Sciatic nerve (tissue), 2 donors: ENCODE measurements at regions not wholly inside any gene's neighbourhood (a gene's known extent, or its start where the extent isn't known, plus 50 kb on each side); places are given as distances from the start of the nearest gene placed in this dataset.
A peak's percentile ranks its signal among the peaks of the same experiment; 100 is the strongest.

Source experiments
- ATAC-seq: fragments of 200-7000 bp; cut with Tn5 transposase; one replicate; pipeline ENCODE4 v1.9.1; 2020; ENCODE audit warnings: mild to moderate bottlenecking, moderate library complexity
- DNase-seq: peaks from one replicate; pipeline ENCODE4 v3.0.0-alpha.2; 2020; ENCODE audit warnings: low spot score
- intact Hi-C: fragments of 100-400 bp; cut with DNase I; formaldehyde crosslinking; loops from one replicate; pipeline ENCODE4 v1.14.2; 2022
- donor health status: DM: no; HTN: no; CAD: no.
- donor health status: DM: no; HTN: no; CAD: no.

DNA sequence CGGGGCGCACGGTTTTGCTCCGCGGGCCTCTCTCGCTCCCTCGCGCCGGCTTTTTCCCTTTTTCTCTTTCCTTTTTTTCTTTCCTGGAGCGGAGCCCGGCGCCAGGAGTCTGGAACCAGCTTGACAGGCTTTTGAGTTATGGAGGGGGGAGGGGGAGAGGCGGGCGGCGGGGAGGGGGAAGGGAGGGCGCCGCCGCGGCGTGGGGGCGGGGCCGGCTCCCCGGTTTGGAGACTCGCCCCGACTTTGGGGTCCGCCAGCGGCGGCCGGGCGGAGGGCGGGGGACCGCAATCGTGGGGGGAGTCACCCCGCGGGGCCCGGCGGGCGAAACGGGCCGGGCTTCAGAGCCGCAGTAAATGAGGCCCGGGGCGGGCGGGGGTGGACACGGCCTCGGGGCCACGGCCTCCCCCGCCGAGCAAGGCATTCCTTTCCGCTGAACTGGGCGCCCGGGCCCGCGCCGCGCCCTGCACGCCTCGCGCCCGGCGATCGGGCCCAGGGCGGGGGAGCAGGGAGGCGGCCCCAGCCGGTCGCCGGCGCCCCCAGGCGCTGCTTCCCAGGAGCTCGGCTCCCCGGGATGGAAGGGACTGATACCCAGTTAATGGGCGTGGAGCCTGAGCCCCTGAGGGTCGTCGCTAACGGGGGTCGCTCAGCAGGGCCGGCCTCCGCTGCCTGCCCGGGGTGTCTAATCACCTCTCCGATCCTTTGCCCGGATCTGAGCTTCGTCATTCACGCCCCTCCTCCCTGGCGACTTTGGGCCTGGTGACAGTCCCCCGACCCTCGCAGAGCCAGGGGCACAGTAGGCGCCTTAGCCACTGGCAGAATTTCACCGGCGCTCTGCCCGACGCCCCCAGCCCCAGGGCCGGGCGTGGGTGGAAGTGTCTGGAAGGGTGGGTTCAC is 138.1 kb downstream of the C9orf50 start:
- intact Hi-C loops = loop anchor here (10.0 kb wide), 1 partner anchor 338 kb away; no protein-coding TSS in a partner anchor
- peak; percentile 96 for DNase-seq
- peak; percentile 56 for ATAC-seq

DNA sequence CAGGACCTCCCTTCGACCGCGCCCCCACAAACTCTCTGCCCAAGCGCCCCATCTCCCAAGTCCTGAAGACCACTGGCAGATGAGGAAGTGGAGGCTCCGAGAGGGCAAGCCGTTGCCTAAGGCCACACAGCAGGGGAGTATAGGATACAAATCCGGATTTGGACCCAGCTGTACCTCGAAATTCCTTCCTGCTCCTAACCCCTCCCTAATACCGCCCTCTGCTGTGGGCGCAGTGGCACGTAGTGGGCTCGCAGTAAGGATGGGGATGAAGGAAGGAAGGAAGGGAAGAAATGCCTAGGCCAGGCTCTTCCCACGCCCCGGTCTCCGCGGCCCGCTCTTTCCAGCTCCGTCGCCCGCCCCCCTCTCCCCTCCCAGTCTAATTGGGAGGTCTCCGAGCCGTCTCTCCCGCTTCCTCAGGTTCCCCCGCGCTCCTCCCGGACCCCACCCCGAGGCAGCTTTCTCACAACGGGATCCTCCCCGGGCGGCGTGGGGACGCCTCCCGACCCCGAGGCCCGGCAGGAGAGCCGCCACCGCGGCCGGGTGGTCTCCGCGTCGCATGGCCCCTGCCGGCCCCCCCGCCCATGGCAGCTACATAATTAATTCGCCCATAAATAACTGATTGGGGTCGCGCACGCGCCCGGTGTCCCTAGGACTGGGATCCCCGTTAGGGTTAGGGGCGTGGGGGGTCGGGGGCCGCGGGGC is 138.9 kb downstream of the C9orf50 start:
- intact Hi-C loops = loop anchor here (10.0 kb wide), 1 partner anchor 337 kb away; no protein-coding TSS in a partner anchor

DNA sequence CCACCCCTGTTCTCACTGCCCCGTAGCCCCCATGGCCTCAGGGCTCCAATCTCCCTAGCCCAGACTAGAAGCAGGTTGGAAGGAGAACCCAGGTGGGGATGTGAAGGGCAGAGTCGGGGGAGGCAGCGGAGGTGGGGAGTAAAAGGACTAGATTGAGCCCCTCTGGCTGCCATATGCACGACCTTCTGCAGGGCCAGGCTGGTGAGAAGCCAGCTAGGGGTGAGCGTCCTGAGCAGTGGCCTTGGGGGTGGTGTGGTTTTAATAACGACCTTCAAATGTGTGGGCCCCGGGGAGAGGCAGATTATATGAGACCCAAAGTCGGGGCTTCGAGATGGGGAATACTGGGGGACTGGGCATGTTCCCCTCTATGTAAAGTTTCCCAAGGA is 139.5 kb downstream of the C9orf50 start:
- intact Hi-C loops = loop anchor here (10.0 kb wide), 1 partner anchor 337 kb away; no protein-coding TSS in a partner anchor
- no peak for DNase-seq

More for the DNA sequence above, 138.9 kb downstream of the C9orf50 start:
- no peak for DNase-seq
- ATAC-seq = peak; percentile 0

DNA sequence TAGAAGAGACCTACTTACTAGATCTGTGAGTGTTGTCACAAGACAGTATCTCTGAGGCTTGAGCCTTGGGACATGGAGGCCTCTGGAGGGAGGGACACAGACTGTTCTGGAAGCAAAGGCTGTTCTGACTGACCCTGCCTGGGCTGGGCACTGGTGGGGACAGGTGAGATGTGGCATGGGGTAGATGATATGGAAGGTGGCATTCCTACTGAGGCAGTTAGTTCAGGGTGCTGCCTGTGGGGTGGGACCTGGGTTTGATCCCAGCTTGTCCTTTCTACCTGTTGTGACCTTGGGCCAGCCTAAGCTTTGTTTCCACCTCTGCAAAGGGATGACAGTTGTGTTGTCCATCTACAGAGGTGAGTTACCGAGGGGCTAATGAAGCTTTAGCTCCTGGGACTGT is 140.2 kb downstream of the C9orf50 start:
- intact Hi-C loops = loop anchor here (10.0 kb wide), 1 partner anchor 336 kb away; no protein-coding TSS in a partner anchor
- ATAC-seq (no peak), DNase-seq (no peak)

More for the DNA sequence above, 139.5 kb downstream of the C9orf50 start:
- no peak for ATAC-seq

DNA sequence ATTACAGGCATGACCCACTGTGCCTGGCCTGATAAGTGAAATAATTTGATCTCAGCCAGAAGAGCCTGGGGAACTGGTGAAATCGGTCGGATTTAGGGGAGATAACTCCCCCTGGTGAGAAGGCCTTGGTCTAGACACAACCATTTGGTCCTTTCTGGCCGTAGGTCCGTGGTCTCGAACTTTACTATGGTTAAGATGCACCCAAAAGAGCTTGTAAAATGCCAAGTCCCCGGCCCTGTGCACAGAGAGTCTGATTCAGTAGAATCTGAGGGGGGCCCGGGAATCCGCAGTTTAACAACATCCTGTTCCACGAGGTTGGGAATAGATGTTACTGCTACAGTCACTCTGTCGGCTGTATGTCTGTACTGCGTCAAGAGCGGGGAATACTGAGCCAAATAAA is 140.7 kb downstream of the C9orf50 start:
- intact Hi-C loops = loop anchor here (10.0 kb wide), 1 partner anchor 335 kb away; no protein-coding TSS in a partner anchor
- ATAC-seq = no peak
- no peak for DNase-seq

DNA sequence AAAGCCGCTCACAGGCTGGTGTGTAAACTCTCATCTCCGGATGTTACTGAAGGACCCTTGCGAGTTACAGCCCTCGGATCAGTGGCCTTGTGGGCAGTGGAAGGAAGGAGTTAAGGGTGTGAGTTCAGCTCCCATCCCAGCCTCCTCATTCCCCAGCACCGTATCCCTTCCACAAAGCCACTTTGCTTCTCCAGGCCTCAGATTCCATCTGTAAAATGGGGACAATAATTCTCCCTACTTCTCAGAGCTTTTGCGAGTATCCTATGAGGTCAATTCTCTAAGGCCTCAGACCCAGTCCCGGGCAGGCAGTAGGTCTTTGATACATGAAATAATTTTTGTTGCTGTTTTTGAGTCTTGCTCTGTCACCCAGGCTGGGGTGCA is 141.3 kb downstream of the C9orf50 start:
- DNase-seq (no peak), ATAC-seq (no peak)
- intact Hi-C loops = loop anchor here (10.0 kb wide), 1 partner anchor 335 kb away; no protein-coding TSS in a partner anchor

DNA sequence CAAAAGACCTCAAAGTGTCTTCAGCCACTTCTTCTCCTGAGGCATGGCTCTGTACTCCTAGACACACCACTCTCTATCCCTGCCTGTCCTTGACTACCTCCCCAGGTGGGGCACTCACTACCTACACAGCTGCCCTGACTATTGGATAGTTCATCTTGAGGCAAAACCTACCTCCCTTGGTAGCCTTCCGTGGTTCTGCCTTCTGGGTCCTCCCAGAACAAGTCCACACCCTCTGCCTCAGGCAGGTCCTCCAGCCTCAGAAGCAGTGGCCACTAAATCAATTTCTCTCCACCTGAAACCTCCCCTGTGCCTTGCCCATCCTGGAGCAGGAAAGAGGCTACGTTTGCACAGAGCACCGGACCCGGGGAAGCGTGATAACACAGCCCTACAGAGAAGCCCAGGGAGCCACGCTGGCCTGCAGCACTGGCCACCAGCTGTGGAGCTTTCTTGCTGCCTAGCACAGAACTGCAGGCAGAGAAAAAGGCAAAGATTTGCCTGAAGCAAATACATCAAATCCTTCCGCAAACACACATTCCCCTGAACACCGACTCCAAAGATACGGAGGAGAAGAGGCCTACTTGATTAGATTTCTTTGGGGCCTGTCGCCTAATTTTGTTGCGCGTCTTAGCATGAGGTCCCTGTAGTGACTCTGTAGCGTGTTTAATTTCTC is 141.8 kb downstream of the C9orf50 start:
- no peak for ATAC-seq
- no peak for DNase-seq
- intact Hi-C loops = no loop called here

DNA sequence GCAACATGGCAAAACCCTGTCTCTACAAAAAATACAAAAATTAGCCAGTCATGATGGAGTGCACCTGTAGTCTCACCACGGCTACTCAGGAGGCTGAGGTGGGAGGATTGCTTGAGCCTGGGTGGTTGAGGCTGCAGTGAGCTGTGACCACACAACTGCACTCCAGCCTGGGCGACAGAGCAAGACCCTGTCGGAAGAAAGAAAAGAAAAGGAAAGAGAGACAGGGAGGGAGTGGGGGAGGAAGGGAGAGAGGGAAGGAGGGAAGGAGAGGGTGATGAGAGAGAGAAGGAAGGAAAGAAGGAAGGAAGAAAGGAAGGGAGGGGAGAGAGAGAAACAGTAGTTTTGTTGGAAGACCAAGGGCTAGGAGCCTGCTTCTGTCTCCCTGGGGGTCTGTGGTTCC is 142.4 kb downstream of the C9orf50 start:
- intact Hi-C loops = no loop called here
- DNase-seq (no peak), ATAC-seq (no peak)

DNA sequence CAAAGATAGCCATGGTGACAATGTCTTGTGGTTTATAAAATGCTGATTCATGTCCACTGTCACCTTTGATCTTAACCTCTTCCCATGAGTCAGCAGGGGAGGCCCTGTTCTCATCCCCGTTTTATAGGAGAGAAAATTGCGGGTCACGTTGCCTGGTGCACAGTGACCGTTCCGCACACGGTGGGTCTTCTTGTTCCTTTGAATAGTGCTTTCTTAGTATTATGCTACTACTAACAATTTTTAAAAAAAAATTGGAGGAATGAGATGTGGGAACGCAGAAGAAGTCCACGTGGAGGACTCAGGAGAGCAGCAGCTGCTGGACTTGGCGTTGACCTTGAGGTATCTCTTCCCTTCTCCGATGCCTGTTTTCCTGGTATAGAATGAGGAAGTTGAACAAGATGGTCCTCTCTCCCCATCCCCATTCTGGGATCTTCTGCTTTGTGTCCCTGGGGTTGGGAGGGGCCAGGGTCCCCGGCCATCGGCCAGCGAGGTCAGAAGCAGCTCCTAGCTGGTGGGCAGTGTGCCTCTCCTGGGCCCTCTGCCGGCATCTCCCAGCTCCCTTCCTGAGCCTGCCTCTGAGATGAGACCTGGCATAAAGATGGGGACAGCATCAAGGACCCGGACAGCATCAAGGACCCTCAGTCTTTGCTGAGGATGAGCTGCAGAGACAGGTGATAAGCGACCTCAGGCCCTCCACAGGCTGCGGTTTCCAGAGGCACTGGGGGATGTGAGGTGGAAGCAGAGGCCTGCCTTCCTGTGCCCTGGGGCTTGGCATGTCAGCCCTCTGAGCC is 143.9 kb downstream of the C9orf50 start:
- DNase-seq (no peak), ATAC-seq (no peak)
- intact Hi-C loops = no loop called here

DNA sequence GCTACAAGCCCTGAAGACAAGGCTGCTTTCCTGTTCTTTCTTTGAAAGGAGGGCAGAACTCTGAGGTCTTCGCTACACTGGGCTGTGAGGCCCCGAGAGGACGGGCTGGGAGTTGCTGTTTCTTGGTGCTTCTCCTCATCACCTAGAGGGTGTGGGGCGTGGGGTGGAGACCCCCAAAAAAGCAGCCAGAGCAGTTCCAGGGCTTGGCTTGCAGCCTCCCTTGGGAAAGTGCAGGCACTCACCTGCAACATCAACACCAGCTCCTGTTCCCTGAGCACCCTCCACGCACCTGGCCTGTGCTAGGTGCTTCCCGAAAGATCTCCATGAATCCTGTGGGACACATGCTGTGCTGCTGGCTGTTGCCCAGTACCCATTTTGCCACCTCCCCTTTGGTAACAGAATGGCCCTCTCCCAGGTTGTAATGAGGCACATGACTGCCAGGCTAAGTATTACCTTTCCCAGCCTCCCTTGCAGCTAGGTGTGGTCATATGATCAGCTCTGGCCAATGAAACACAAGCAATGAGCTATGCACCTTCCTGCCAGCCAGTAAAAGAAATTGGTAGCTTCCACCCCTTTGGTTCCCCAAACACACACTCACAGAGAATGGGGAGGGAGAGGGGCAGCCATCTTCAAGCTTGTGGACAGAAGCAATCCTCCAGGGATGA is 146.0 kb downstream of the C9orf50 start:
- intact Hi-C loops = no loop called here
- DNase-seq (no peak), ATAC-seq (no peak)

DNA sequence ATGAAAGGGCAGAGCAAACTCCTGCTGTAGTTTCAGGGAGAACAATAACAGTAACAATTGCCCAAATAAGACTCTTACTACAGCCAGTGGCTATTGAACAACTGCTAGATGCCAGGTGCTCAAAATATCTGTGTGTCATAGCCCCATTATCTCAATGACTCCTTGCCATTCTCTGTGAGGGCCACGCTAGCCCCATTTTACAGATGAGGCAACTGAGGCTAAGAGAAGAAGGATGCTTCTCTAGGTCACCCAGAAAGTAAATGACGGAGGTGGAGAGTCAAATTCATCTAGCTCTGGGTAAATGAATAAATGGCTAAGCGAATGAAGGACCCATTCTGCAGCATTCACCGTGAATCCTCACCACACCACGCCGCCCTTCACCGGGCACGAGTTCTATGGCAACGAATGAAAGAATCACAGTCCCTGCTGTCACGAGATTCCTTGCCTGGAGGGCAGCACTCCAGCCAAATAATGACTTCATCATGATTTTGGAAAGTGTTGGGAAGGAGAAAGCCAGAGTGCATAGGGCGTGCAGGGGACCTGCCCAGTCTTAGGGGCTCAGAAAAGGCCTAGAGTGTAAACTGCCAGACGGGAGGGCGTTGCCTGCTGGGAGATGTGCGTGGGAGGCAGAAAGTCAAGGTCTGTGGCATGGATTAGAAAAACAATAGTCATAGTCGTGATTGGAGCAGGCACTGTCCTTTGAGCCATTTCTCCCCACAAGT is 147.2 kb downstream of the C9orf50 start:
- intact Hi-C loops = no loop called here
- ATAC-seq (peak; percentile 83), DNase-seq (no peak)

DNA sequence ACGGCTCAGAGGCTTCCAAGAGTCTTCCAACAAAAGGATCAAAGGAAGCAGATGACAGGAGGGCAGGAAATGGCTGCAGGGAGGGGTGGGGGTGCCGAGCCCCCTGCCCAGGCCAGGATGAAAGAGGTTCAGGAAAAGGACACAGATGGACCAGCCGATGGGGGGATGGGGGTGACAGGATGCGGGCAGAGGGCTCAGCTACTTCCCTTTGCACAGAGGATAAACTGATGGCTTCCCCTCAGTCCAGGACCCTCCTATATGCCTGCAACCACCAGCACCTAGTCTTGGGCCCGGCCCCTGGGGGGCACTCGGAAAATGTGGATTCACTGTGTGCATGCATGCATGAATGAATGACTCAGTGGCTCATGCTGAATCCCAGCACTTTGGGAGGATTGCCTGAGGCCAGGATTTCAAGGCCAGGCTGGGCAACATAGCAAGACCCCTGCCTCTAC is 148.2 kb downstream of the C9orf50 start:
- intact Hi-C loops = no loop called here
- no peak for DNase-seq
- ATAC-seq = no peak

DNA sequence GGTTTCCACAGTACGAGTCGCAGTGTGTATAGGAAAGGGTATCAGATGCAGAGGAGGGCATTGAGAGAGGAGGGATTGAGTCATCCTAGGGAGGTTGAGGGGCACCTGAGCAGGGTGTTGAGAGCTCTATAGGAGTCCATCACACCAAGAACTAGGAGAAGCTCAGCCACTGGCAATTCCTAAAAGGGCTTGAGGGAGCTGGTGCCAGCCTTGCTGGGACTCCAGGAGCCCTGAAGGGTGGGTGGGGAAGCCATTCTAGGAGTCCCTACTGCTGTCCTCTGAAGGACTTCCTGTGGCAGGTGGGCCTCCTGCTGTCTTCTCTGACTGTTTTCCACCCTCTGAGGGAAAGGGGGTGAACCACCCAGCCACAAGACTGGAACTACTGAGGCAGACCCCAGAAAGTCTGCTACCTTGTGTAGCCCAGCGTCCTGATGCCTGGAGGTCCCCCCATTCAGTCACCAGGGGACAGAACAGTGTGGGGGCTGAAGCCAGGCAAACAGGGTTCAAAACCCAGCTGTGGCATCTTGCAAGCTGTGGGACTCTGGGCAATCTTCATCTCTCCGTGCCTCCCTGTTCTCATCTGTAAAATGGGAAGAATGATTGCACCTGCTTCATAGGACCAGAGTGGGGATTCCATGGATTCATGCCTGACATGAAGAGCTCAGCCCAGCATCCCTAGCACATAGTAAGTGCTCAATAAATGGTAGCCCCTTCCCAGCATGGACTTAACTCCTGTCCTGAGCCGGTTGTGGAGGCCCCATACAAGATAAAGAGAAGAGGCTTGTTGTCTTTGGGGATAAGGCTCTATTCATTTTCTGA is 149.5 kb downstream of the C9orf50 start:
- ATAC-seq (no peak), DNase-seq (no peak)
- intact Hi-C loops = no loop called here

DNA sequence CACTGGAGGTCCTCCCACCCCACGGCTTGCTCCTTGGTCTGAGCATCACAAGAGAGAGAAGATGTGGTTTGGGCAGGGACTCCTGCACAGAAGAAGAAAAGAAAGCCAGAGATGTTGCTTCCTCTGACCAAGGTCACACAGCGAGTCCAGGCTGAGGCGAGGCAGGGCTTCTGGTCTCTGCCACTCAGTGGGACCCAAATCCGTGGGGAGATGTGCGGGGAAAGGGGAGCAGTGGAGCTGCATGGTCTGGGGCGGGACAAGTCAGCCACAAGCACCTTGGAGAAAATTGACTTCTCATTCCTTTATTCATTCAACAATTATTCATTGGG is 150.9 kb downstream of the C9orf50 start:
- intact Hi-C loops = no loop called here
- ATAC-seq = no peak
- no peak for DNase-seq

DNA sequence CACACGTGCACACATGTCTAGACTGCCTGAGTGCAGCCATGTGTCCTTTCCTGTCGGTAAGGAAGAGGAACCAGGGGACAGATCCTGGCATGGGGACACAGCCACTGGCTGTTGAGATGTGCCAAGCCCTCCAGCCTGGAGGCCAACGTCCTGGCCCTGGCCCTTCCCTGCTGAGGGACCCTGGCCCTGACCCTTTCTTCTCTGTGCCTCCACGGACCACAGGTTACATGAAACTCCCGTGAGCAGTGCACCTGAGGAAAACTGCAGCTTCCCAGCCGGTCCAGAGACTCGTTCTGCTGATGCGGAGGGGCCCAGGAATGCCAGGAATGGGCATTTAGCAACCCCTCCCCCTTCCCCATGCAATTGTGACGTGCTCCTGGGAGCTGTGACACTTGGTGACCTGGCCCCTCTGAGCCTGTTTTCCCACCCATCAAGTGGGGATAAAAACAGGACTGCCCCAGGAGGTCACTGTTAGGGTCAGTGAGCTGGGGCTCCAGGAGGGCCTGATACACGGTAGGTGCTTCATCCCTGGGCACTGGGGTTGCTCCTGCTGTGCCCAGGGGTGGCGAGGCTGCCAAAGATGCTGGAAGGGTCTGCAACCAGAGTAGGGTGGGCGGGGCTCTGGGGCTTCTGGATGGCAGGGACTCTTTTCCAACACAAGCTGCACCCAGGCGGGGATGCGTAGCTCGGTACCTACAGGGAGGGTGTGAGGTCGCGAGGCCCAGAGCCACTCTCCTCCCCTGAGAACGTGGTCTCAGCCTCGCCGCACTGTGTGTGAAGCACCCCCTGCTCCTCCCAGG is 151.5 kb downstream of the C9orf50 start:
- no peak for ATAC-seq
- intact Hi-C loops = no loop called here
- no peak for DNase-seq
